K562 (cell line): ENCODE measurements at regions not wholly inside any gene's neighbourhood (a gene's known extent, or its start where the extent isn't known, plus 50 kb on each side); places are given as distances from the start of the nearest gene placed in this dataset.

Experiments used
- ATAC-seq: fragments of 200-7000 bp; cut with Tn5 transposase; 3 replicates; pipeline ENCODE4 v1.9.1; 2020; ENCODE audit warnings: moderate library complexity
- BruUV-seq: library from RNA; stranded (reverse); fragments of 400-500 nt; replicated peaks from 2 replicates; lab custom pipeline; 2021; lab: Mats Ljungman, UMichigan
- CTCF ChIA-PET: fragments of 300-600 bp; formaldehyde crosslinking; extraction: SDS; loops from one replicate; lab custom pipeline; 2021; ENCODE audit warnings: low intra/inter-chr PET ratio; lab: Yijun Ruan, JAX
- POLR2A ChIA-PET: fragments of 300-600, 350-650 bp; sonication (Branson Sonifier 250); formaldehyde crosslinking; extraction: SDS; loops from one replicate; lab custom pipeline; 2021; ENCODE audit warnings: antibody characterized with exemption, inconsistent platforms; lab: Yijun Ruan, JAX
- DNase-seq, 4 experiments: peaks; one replicate each; pipeline versions ENCODE4 v3.0.0 to v3.0.0-alpha.2; 2011 to 2018; ENCODE audit warnings: low spot score in 3 of 4, mixed read lengths in 3 of 4; ENCODE audit errors: extremely low read depth in 1 of 4
- FAIRE-seq: peaks from 2 replicates; lab custom pipeline; 2011; peaks lifted over from hg19 to GRCh38; lab: Jason Lieb, UNC
- H2AFZ ChIP-seq: 2 replicates; pipeline ENCODE4 v1.6.0; 2011; ENCODE audit warnings: low read depth, low read length, control low read depth, inconsistent platforms
- H3K27ac ChIP-seq: fragments of 200-600 bp; 3 replicates; pipeline ENCODE4 v1.8.0; 2011; ENCODE audit warnings: low read depth, mild to moderate bottlenecking, control low read depth, inconsistent platforms, low read length, moderate library complexity, mixed read lengths; ENCODE audit errors: extremely low read depth
- H3K27me3 ChIP-seq, 2 experiments: fragments of 300-600 bp in 1 of 2; 2 replicates in 1 of 2; 3 replicates in 1 of 2; pipeline versions ENCODE4 v1.6.0 to v1.8.0; 2011; ENCODE audit warnings: inconsistent platforms in 2 of 2, low read length in 2 of 2, mild to moderate bottlenecking in 1 of 2, mixed read lengths in 1 of 2, moderate library complexity in 1 of 2; ENCODE audit not compliant: control insufficient read depth in 2 of 2, insufficient read depth in 2 of 2
- H3K36me3 ChIP-seq: fragments of 300-600 bp; 3 replicates; pipeline ENCODE4 v1.8.0; 2011; ENCODE audit warnings: mild to moderate bottlenecking, low read length, inconsistent platforms; ENCODE audit not compliant: control insufficient read depth, insufficient read depth
- H3K4me1 ChIP-seq, 2 experiments: fragments of 200-600 bp in 1 of 2; replicated peaks in 1 of 2; 2 replicates in 1 of 2; 3 replicates in 1 of 2; pipeline versions ENCODE4 v1.5.1 to v1.8.0; 2011; ENCODE audit warnings: inconsistent platforms in 2 of 2, low read length in 2 of 2, mild to moderate bottlenecking in 1 of 2, mixed read lengths in 1 of 2, moderate library complexity in 1 of 2; ENCODE audit not compliant: control insufficient read depth in 2 of 2, insufficient read depth in 2 of 2
- H3K4me2 ChIP-seq: 2 replicates; pipeline ENCODE4 v1.6.1; 2011; ENCODE audit warnings: low read length, control low read depth, inconsistent platforms, mixed read lengths; ENCODE audit not compliant: insufficient read depth
- H3K4me3 ChIP-seq: fragments of 200-600 bp; sonication (generic), shearing (Covaris generic); 2 replicates; pipeline ENCODE4 v1.5.1; 2016; ENCODE audit warnings: control low read depth, inconsistent platforms
- H3K79me2 ChIP-seq: fragments of 200-600 bp; 3 replicates; pipeline ENCODE4 v1.8.0; 2011; ENCODE audit warnings: low read length, inconsistent platforms; ENCODE audit not compliant: control insufficient read depth, insufficient read depth
- H3K9ac ChIP-seq, 2 experiments: 2 replicates each; pipeline versions ENCODE4 v1.6.0 to v1.6.1; 2011; ENCODE audit warnings: low read depth in 2 of 2, low read length in 2 of 2, control low read depth in 1 of 2, inconsistent platforms in 1 of 2, mild to moderate bottlenecking in 1 of 2, mixed read lengths in 1 of 2; ENCODE audit not compliant: insufficient read depth in 1 of 2
- H3K9me1 ChIP-seq: one replicate; pipeline ENCODE4 v1.6.0; 2011; ENCODE audit warnings: inconsistent platforms, mild to moderate bottlenecking, low read length, moderate library complexity; ENCODE audit not compliant: control insufficient read depth, insufficient read depth
- H3K9me3 ChIP-seq: replicated peaks from 2 replicates; pipeline ENCODE4 v1.5.1; 2011; ENCODE audit warnings: low read depth, low read length, inconsistent platforms; ENCODE audit not compliant: control insufficient read depth, insufficient read depth
- H4K20me1 ChIP-seq: replicated peaks from 2 replicates; pipeline ENCODE4 v1.6.1; 2011; ENCODE audit warnings: low read length, inconsistent platforms, mixed read lengths; ENCODE audit not compliant: control insufficient read depth, insufficient read depth
- BRCA1 ChIP-seq, 2 experiments: fragments of 450-650 bp in 1 of 2; sonication (generic) in 1 of 2; formaldehyde crosslinking in 1 of 2; IDR thresholded peaks; 2 replicates each; pipeline versions ENCODE4 v1.5.0 to v1.6.1; 2017 to 2020; ENCODE audit warnings: mild to moderate bottlenecking in 1 of 2, missing genetic modification reagents in 1 of 2
- CSDE1 ChIP-seq, 2 experiments: fragments of 450-650 bp; IDR thresholded peaks; 2 replicates each; pipeline ENCODE4 v1.6.1; 2016; ENCODE audit warnings: mild to moderate bottlenecking in 1 of 2
- ETS2 ChIP-seq: IDR thresholded peaks from 2 replicates; pipeline ENCODE4 v1.6.1; 2016; ENCODE audit warnings: borderline replicate concordance, missing genetic modification characterization, mild to moderate bottlenecking, moderate library complexity, missing compliant biosample characterization; ENCODE audit not compliant: poor library complexity, severe bottlenecking
- MBD1 ChIP-seq: fragments of 250-450 bp; sonication (Bioruptor Pico); IDR thresholded peaks from 2 replicates; pipeline ENCODE4 v1.8.0; 2022; ENCODE audit warnings: inconsistent platforms
- MCM5 ChIP-seq: fragments of 450-650 bp; IDR thresholded peaks from 2 replicates; pipeline ENCODE4 v1.6.1; 2016; ENCODE audit warnings: low read depth
- POLR2A ChIP-seq: fragments of 450-650 bp; conservative IDR thresholded peaks from 2 replicates; pipeline ENCODE4 v1.6.1; 2016
- RBM14 ChIP-seq: fragments of 200-400 bp; formaldehyde crosslinking; IDR thresholded peaks from 2 replicates; pipeline ENCODE4 v1.6.1; 2018; ENCODE audit warnings: low read depth, mild to moderate bottlenecking, low read length, moderate library complexity, borderline replicate concordance; ENCODE audit not compliant: insufficient read depth
- ZNF449 ChIP-seq: fragments of 250-450 bp; sonication (Bioruptor Pico); IDR thresholded peaks from 2 replicates; pipeline ENCODE4 v1.8.0; 2022; ENCODE audit warnings: moderate library complexity, mild to moderate bottlenecking, inconsistent platforms
- ZNF586 ChIP-seq: fragments of 450-650 bp; formaldehyde crosslinking; conservative IDR thresholded peaks from 2 replicates; pipeline ENCODE4 v1.4.0; 2020; ENCODE audit warnings: mild to moderate bottlenecking, moderate library complexity
- ZNF655 ChIP-seq: fragments of 250-450 bp; sonication (Bioruptor Pico); IDR thresholded peaks from 2 replicates; pipeline ENCODE4 v1.5.0; 2021
- WGBS: fragments of 100-300 bp; shearing (Covaris generic); methylation state at CpG from one replicate; pipeline ENCODE4 v1.1.6; 2016; ENCODE audit warnings: low coverage, mixed read lengths; ENCODE audit not compliant: insufficient coverage; ENCODE audit errors: missing lambda C conversion rate; 5-methylcytosine and 5-hydroxymethylcytosine counted together
- in situ Hi-C: fragments of 300-500 bp; cut with MboI; formaldehyde crosslinking; loops from 4 replicates; pipeline ENCODE4 v1.15.0; 2018; ENCODE audit warnings: inconsistent platforms, mixed read lengths
- intact Hi-C: fragments of 100-400 bp; cut with micrococcal nuclease; formaldehyde crosslinking; loops from 2 replicates; pipeline ENCODE4 v1.14.2; 2022

- no TSS peak for BruUV-seq
- ATAC-seq (no peak), DNase-seq (no peak), FAIRE-seq (no peak)
- CTCF ChIA-PET = no interaction called here
- TF ChIP-seq ETS2 (tag) (no peak), ZNF586 (CRISPR knock-in tag) (no peak), CSDE1 (IDR thresholded peaks at IDR 0.05) (no peak), POLR2A (no peak), MBD1 (CRISPR knock-in tag) (no peak), ZNF449 (CRISPR knock-in tag) (no peak), ZNF655 (CRISPR knock-in tag) (no peak), BRCA1 (IDR thresholded peaks at IDR 0.05) (no peak), BRCA1 (CRISPR knock-in tag; IDR thresholded peaks at IDR 0.05) (no peak), RBM14 (no peak), MCM5 (no peak)
- Histone ChIP-seq H3K9me1 (no peaks in the 10 kb centered on the region), H3K79me2 (no peaks in the 10 kb centered on the region), H2AFZ (no peak overlapping the region), H3K4me1 (no peaks in the 10 kb centered on the region), H3K9me3 (0 out of 2 replicates have a peak, but pooled peaks cover 2% of the 10 kb centered on the region), H3K27ac (no peak overlapping the region), H4K20me1 (no peaks in the 10 kb centered on the region), H3K9ac (no peak overlapping the region), H3K4me2 (no peak overlapping the region), H3K4me3 (no peak overlapping the region), H3K27me3 (no peaks in the 10 kb centered on the region), H3K36me3 (no peaks in the 10 kb centered on the region)
- intact Hi-C loops = no loop called here
- 0% methylated on average over 2 of the region's 2 CpGs for WGBS
- POLR2A ChIA-PET = no interaction called here
- in situ Hi-C loops = no loop called here
These were observed 764.3 kb downstream of the MTRR start for GRCh38 chr5:8633259-8633658.
